Tibial nerve (tissue), 4 donors: ENCODE measurements at regions not wholly inside any gene's neighbourhood (a gene's known extent, or its start where the extent isn't known, plus 50 kb on each side); places are given as distances from the start of the nearest gene placed in this dataset.

Experiments used
- DNase-seq, 2 donors: peaks; one replicate each; pipeline ENCODE4 v3.0.0-alpha.2; 2019; ENCODE audit warnings: low spot score in 2 of 2
- H3K27ac ChIP-seq, 4 donors: fragments of 200-600 bp; sonication (generic) in 3 of 4; one replicate each; pipeline ENCODE4 v1.5.1; 2017 to 2019; ENCODE audit warnings: mild to moderate bottlenecking in 1 of 4
- H3K27me3 ChIP-seq, 2 donors: fragments of 200-600 bp; sonication (generic) in 1 of 2; one replicate each; pipeline versions ENCODE4 v1.5.1 to v1.6.0; 2017 to 2019
- H3K36me3 ChIP-seq, 3 donors: fragments of 200-600 bp; sonication (generic); one replicate each; pipeline ENCODE4 v1.5.1; 2018 to 2019
- H3K4me1 ChIP-seq, 4 donors: fragments of 200-600 bp; sonication (generic) in 3 of 4; one replicate each; pipeline ENCODE4 v1.5.1; 2017 to 2019
- H3K4me3 ChIP-seq, 4 donors: fragments of 200-600 bp; sonication (generic) in 3 of 4; one replicate each; pipeline ENCODE4 v1.5.1; 2017 to 2019; ENCODE audit warnings: mild to moderate bottlenecking in 1 of 4, moderate library complexity in 1 of 4
- H3K9me3 ChIP-seq, 4 donors: fragments of 200-600 bp; sonication (generic) in 3 of 4; one replicate each; pipeline ENCODE4 v1.5.1; 2017 to 2019
- CTCF ChIP-seq, 5 experiments: fragments of 200-600 bp in 3 of 5; fragments of 450-650 bp in 2 of 5; sonication (generic) in 3 of 5; IDR thresholded peaks; one replicate each; pipeline ENCODE4 v1.5.1; 2016 to 2019; ENCODE audit warnings: antibody characterized with exemption in 5 of 5, mild to moderate bottlenecking in 3 of 5, moderate library complexity in 2 of 5
- EP300 ChIP-seq, 2 donors: sonication (generic); formaldehyde crosslinking; IDR thresholded peaks; one replicate each; pipeline ENCODE4 v1.6.1; 2017; ENCODE audit warnings: antibody characterized with exemption in 2 of 2, mild to moderate bottlenecking in 1 of 2
- POLR2A ChIP-seq, 2 donors: fragments of 450-650 bp; IDR thresholded peaks; one replicate each; pipeline ENCODE4 v1.6.1; 2017; ENCODE audit warnings: antibody characterized with exemption in 2 of 2, mild to moderate bottlenecking in 2 of 2, moderate library complexity in 2 of 2
- WGBS, 2 donors: methylation state at CpG; one replicate each; pipeline ENCODE4 v1.1.5; 2018; 5-methylcytosine and 5-hydroxymethylcytosine counted together

DNA sequence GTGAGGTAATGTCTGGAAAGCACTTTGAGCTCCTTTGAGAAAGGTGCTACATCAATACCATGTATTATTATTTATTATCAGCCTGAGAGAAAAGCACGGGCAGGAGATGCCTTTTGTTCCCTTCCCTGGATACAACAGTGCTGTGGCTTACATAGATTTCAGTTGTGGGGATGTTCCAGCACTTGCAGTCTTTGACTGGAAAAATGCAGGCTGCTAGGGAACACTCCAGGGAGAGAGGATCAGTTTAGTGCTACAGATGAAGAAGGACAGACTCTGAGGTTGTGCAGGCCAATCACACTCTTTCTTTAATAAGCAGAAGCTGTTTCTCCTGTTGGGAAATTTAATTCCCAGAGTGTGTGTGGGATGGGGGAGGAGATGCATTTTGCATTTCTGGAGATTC, 94.5 kb upstream of the OBI1 start:
- 29 to 46% methylated on average over 1 of the region's 1 CpG for WGBS, 2 donors
- no peak overlapping the region for H3K27ac ChIP-seq
- no peak overlapping the region for H3K4me3 ChIP-seq
- no peaks in the 10 kb centered on the region for H3K4me1 ChIP-seq
- H3K36me3 ChIP-seq: no peaks in the 10 kb centered on the region
- no peak for TF ChIP-seq POLR2A (IDR thresholded peaks at IDR 0.05)
- no peak for TF ChIP-seq CTCF (IDR thresholded peaks at IDR 0.05)
- TF ChIP-seq EP300 (IDR thresholded peaks at IDR 0.05): no peak
- no peak for DNase-seq
- H3K9me3 ChIP-seq: no peaks in the 10 kb centered on the region
- no peaks in the 10 kb centered on the region for H3K27me3 ChIP-seq

DNA sequence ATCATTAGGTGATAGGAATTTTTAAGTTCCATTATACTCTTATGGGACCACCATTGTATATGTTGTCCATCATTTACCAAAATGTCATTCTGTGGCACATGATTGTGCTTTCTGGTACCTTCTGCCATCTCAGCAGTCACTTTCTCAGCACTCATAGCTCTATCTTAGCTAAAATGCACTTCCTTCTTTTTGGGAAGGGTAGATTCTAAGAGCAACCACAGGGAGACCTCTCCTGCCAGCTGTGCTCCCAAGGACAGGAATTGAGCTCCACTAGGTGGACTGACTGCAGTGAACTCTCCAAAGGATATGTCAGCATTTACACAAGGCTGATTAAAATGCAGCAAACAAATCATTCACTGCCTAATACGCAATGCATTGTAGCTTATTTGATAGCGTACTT, 91.8 kb upstream of the OBI1 start:
- TF ChIP-seq CTCF (IDR thresholded peaks at IDR 0.05) (no peak), EP300 (IDR thresholded peaks at IDR 0.05) (no peak), POLR2A (IDR thresholded peaks at IDR 0.05) (no peak)
- no peak for DNase-seq
- no peaks in the 10 kb centered on the region for H3K4me1 ChIP-seq
- WGBS, 2 donors: 85 to 92% methylated on average over 2 of the region's 2 CpGs
- no peaks in the 10 kb centered on the region for H3K36me3 ChIP-seq
- H3K4me3 ChIP-seq: no peak overlapping the region
- no peaks in the 10 kb centered on the region for H3K27me3 ChIP-seq
- H3K9me3 ChIP-seq: no peaks in the 10 kb centered on the region
- H3K27ac ChIP-seq: no peak overlapping the region

GRCh38 chr13:78743973-78744372, 85.0 kb upstream of the OBI1 start:
- WGBS, 2 donors: 62 to 64% methylated on average over 3 of the region's 3 CpGs
- Histone ChIP-seq H3K4me1 (no peaks in the 10 kb centered on the region), H3K36me3 (no peaks in the 10 kb centered on the region), H3K9me3 (no peaks in the 10 kb centered on the region), H3K27me3 (no peaks in the 10 kb centered on the region), H3K27ac (no peak overlapping the region), H3K4me3 (no peak overlapping the region)
- no peak for DNase-seq
- TF ChIP-seq POLR2A (IDR thresholded peaks at IDR 0.05): no peak
- TF ChIP-seq CTCF (IDR thresholded peaks at IDR 0.05): no peak
- TF ChIP-seq EP300 (IDR thresholded peaks at IDR 0.05): no peak

DNA sequence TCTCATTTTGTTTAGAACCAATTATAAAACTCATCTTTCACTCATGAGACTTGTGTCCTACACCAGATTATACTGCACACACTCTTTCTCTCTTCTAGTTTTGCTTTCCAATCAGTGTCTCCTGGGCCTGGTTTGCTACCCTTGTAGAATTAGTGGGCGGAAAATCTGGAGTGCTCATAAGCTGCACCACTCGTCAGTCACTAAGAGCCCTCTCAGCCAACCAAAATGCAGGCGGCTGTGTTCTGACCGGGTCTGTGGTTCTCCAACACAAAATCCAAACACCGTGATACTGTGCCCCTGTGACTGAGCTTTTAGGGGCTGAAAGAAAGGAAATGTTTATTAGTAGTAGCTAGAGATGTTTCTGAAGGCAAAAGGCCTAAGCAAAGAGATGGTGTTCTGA, 83.7 kb upstream of the OBI1 start:
- TF ChIP-seq EP300 (IDR thresholded peaks at IDR 0.05) (no peak), POLR2A (IDR thresholded peaks at IDR 0.05) (no peak), CTCF (IDR thresholded peaks at IDR 0.05) (no peak)
- WGBS, 2 donors: 53 to 55% methylated on average over 5 of the region's 5 CpGs
- H3K4me1 ChIP-seq: no peaks in the 10 kb centered on the region
- no peak for DNase-seq
- H3K27me3 ChIP-seq: no peaks in the 10 kb centered on the region
- no peaks in the 10 kb centered on the region for H3K36me3 ChIP-seq
- H3K27ac ChIP-seq: no peak overlapping the region
- H3K4me3 ChIP-seq: no peak overlapping the region
- H3K9me3 ChIP-seq: no peaks in the 10 kb centered on the region

- no peak for TF ChIP-seq POLR2A (IDR thresholded peaks at IDR 0.05)
- no peak for TF ChIP-seq EP300 (IDR thresholded peaks at IDR 0.05)
- no peak for TF ChIP-seq CTCF (IDR thresholded peaks at IDR 0.05)
- Histone ChIP-seq H3K27me3 (no peaks in the 10 kb centered on the region), H3K4me3 (no peak overlapping the region), H3K36me3 (no peaks in the 10 kb centered on the region), H3K9me3 (no peaks in the 10 kb centered on the region), H3K4me1 (no peaks in the 10 kb centered on the region), H3K27ac (no peak overlapping the region)
- no peak for DNase-seq
These were observed 77.2 kb upstream of the OBI1 start for GRCh38 chr13:78736142-78736541.
